HG03060 (cell line): ENCODE measurements at regions not wholly inside any gene's neighbourhood (a gene's known extent, or its start where the extent isn't known, plus 50 kb on each side); places are given as distances from the start of the nearest gene placed in this dataset.
A peak's percentile ranks its signal among the peaks of the same experiment; 100 is the strongest.

Source experiments
- ATAC-seq: cut with Tn5 transposase; IDR thresholded peaks from one replicate; pipeline ENCODE4 v1.9.1; 2021; ENCODE audit warnings: low read depth, moderate number of reproducible peaks; ENCODE audit not compliant: unreplicated experiment

GRCh38 chr6:91694016-91694654 lies 1107.3 kb upstream of the MAP3K7 start:
- ATAC-seq = no peak

GRCh38 chr6:91691449-91691848 lies 1104.6 kb upstream of the MAP3K7 start:
- no peak for ATAC-seq

GRCh38 chr6:91683240-91683639 lies 1096.4 kb upstream of the MAP3K7 start:
- no peak for ATAC-seq

- ATAC-seq = no peak
These were observed 1094.4 kb upstream of the MAP3K7 start for GRCh38 chr6:91681296-91681695.

- no peak for ATAC-seq
These were observed 1092.0 kb upstream of the MAP3K7 start for GRCh38 chr6:91678679-91679446.

GRCh38 chr6:91672201-91672600 lies 1085.3 kb upstream of the MAP3K7 start:
- no peak for ATAC-seq

- no peak for ATAC-seq
These were observed 1083.0 kb upstream of the MAP3K7 start for GRCh38 chr6:91669871-91670268.

GRCh38 chr6:91669154-91669870 lies 1082.4 kb upstream of the MAP3K7 start:
- no peak for ATAC-seq

- ATAC-seq = no peak
These were observed 1080.7 kb upstream of the MAP3K7 start for GRCh38 chr6:91667596-91667995.

GRCh38 chr6:91664327-91664959 lies 1077.6 kb upstream of the MAP3K7 start:
- ATAC-seq = peak; percentile 44

- no peak for ATAC-seq
These were observed 1074.0 kb upstream of the MAP3K7 start for GRCh38 chr6:91660893-91661292.

GRCh38 chr6:91659891-91660290 lies 1073.0 kb upstream of the MAP3K7 start:
- ATAC-seq = no peak

- ATAC-seq = no peak
These were observed 1067.9 kb upstream of the MAP3K7 start for GRCh38 chr6:91654793-91655192.

GRCh38 chr6:91654357-91654756 lies 1067.5 kb upstream of the MAP3K7 start:
- ATAC-seq = no peak

- ATAC-seq = no peak
These were observed 1067.0 kb upstream of the MAP3K7 start for GRCh38 chr6:91653895-91654294.

GRCh38 chr6:91653076-91653723 lies 1066.3 kb upstream of the MAP3K7 start:
- ATAC-seq = no peak

GRCh38 chr6:91646649-91647048 lies 1059.8 kb upstream of the MAP3K7 start:
- no peak for ATAC-seq

- ATAC-seq = no peak
These were observed 1058.9 kb upstream of the MAP3K7 start for GRCh38 chr6:91645811-91646210.

- ATAC-seq = no peak
These were observed 1050.3 kb upstream of the MAP3K7 start for GRCh38 chr6:91637217-91637616.

GRCh38 chr6:91634791-91635190 lies 1047.9 kb upstream of the MAP3K7 start:
- ATAC-seq = no peak
